A549 (cell line): ENCODE measurements at regions not wholly inside any gene's neighbourhood (a gene's known extent, or its start where the extent isn't known, plus 50 kb on each side); places are given as distances from the start of the nearest gene placed in this dataset.

Source experiments
- CHD2 ChIP-seq: fragments of 150-350 bp; IDR thresholded peaks from 2 replicates; pipeline ENCODE4 v1.6.1; 2014; ENCODE audit warnings: low read length; ENCODE audit not compliant: partially characterized antibody
- CTCF ChIP-seq: fragments of >200 bp; sonication (Bioruptor Twin); formaldehyde crosslinking; IDR thresholded peaks from 3 replicates; pipeline ENCODE4 v1.5.1; 2016
- EP300 ChIP-seq, 2 experiments: fragments of >200 bp; sonication (Bioruptor Twin); formaldehyde crosslinking; IDR thresholded peaks; 2 replicates in 1 of 2; 3 replicates in 1 of 2; pipeline ENCODE4 v1.6.1; 2016 to 2017
- HDAC2 ChIP-seq: fragments of 200-600 bp; sonication (generic); IDR thresholded peaks from 2 replicates; pipeline ENCODE4 v1.6.1; 2016
- MAX ChIP-seq: IDR thresholded peaks from 2 replicates; pipeline ENCODE4 v1.6.1; 2012
- MYC ChIP-seq: IDR thresholded peaks from 2 replicates; pipeline ENCODE4 v1.6.1; 2012; ENCODE audit warnings: mild to moderate bottlenecking, inconsistent platforms, low read length, improper control_type of control experiment, borderline replicate concordance
- POLR2A ChIP-seq: IDR thresholded peaks from 2 replicates; pipeline ENCODE4 v1.6.1; 2012; ENCODE audit warnings: mild to moderate bottlenecking, low read length
- POLR2AphosphoS2 ChIP-seq: conservative IDR thresholded peaks from 2 replicates; pipeline ENCODE4 v1.6.1; 2012; ENCODE audit warnings: low read length, improper control_type of control experiment, inconsistent platforms
- RAD21 ChIP-seq, 2 experiments: fragments of >200 bp in 1 of 2; sonication (Bioruptor Twin) in 1 of 2; formaldehyde crosslinking in 1 of 2; IDR thresholded peaks in 1 of 2; conservative IDR thresholded peaks in 1 of 2; 2 replicates in 1 of 2; 3 replicates in 1 of 2; pipeline ENCODE4 v1.6.1; 2012 to 2018; ENCODE audit warnings: inconsistent platforms in 1 of 2
- RCOR1 ChIP-seq: fragments of 150-350 bp; IDR thresholded peaks from 2 replicates; pipeline ENCODE4 v1.6.1; 2014; ENCODE audit warnings: antibody characterized with exemption, low read length, low read depth
- REST ChIP-seq: fragments of 200-600 bp; sonication (generic); IDR thresholded peaks from 2 replicates; pipeline ENCODE4 v1.6.1; 2016; ENCODE audit warnings: antibody characterized with exemption, mild to moderate bottlenecking, moderate library complexity
- RFX5 ChIP-seq: fragments of 450-650 bp; IDR thresholded peaks from 2 replicates; pipeline ENCODE4 v1.7.1; 2014; ENCODE audit warnings: antibody characterized with exemption, mild to moderate bottlenecking, moderate library complexity
- SMC3 ChIP-seq: fragments of >200 bp; sonication (Bioruptor Twin); formaldehyde crosslinking; IDR thresholded peaks from 3 replicates; pipeline ENCODE4 v1.6.1; 2018; ENCODE audit warnings: inconsistent platforms
- SREBF2 ChIP-seq: fragments of 450-650 bp; IDR thresholded peaks from 2 replicates; pipeline ENCODE4 v1.6.1; 2014; ENCODE audit warnings: mild to moderate bottlenecking, moderate library complexity

- TF ChIP-seq RFX5 (no peak), CTCF (no peak), POLR2A (no peak), POLR2AphosphoS2 (no peak), RAD21 (conservative IDR thresholded peaks at IDR 0.05 in 1 of 2, IDR thresholded peaks at IDR 0.05 in 1 of 2) (no peak), MAX (no peak), RCOR1 (no peak), SMC3 (no peak), CHD2 (no peak), MYC (no peak), EP300 (IDR thresholded peaks at IDR 0.05) (no peak), REST (no peak), SREBF2 (no peak), HDAC2 (no peak)
Measured at GRCh38 chr2:71925268-71926088, 222.2 kb downstream of the CYP26B1 start.
